GM18951 (cell line): ENCODE measurements at regions not wholly inside any gene's neighbourhood (a gene's known extent, or its start where the extent isn't known, plus 50 kb on each side); places are given as distances from the start of the nearest gene placed in this dataset.
"Not testable (repeated sequence)": the region's sequence is repeated elsewhere in the genome, so short reads cannot be mapped to it uniquely, and the experiment has no call there.

Experiments
- POLR2A ChIP-seq: IDR thresholded peaks from 4 replicates; pipeline ENCODE4 v1.6.1; 2011; ENCODE audit warnings: mild to moderate bottlenecking; ENCODE audit not compliant: insufficient read length, insufficient read depth; ENCODE audit errors: extremely low read depth
- in situ Hi-C: fragments of 300-500 bp; cut with MboI; formaldehyde crosslinking; loops from one replicate; pipeline ENCODE4 v1.12.0; 2022; ENCODE audit warnings: low sequenced_read_pairs, mixed read lengths, inconsistent platforms; ENCODE audit not compliant: unreplicated experiment

- in situ Hi-C loops: no loop called here
- TF ChIP-seq POLR2A: no peak
Observed at GRCh38 chr15:24318981-24319380, 356.6 kb upstream of the NPAP1 start.

GRCh38 chr15:24324096-24324495, 351.5 kb upstream of the NPAP1 start:
- in situ Hi-C loops: loop anchor here (10.0 kb wide), 1 partner anchor 211 kb away; no protein-coding TSS in a partner anchor

DNA sequence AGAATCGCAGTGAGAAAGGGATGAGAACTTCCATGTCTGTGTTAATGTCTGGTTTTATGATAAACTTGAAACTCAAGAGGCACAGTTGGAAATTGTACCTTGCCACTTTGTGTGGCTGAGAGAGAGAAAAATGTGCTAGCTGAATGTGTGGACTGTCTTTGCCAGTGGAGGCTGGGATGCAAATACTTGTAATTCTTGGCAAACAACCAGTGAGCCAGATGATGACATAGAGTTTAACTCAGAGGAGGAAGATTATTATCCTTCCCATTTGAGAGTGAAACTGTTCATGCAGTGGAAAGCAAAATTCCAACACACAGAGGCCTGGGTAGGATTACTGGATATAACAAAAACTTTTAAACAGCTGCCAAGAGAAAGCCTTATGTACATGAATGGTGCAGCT, 349.1 kb upstream of the NPAP1 start:
- in situ Hi-C loops: loop anchor here (10.0 kb wide), 1 partner anchor 208 kb away; no protein-coding TSS in a partner anchor

DNA sequence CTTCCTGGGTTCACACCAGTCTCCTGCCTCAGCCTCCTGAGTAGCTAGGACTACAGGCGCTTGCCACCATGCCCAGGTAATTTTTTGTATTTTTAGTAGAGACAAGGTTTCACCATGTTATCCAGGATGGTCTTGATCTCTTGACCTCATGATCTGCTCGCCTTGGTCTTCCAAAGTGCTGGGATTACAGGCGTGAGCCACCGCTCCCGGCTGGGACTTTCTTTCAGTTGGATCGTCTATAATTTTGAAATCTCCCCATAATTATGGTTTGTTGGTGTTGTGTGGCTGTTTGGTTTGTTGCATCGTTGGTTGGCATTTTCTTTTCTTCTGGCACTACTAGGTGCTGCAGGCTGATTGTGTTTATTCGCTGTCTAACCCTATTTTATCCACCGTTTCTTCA, 343.6 kb upstream of the NPAP1 start:
- in situ Hi-C loops: not testable (repeated sequence)

DNA sequence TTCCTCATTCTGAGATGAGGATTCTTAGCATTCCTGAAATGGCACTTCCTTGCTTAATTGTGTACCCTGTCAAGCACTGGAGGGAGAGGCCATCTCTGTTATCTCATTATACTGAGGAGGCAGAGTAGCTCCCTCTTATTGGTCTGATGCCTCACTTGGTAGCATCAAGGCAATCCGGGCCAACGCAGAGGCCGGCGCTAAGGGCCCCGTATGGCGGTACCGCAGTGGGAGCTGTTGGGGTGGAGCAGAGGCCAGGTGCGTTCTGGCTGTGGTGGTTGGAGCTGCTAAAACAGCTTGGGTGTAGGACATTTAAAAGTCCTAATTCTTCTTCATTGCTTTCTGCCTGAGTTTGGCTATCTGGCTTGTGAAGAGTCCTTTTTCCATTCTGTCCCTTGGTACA, 333.7 kb upstream of the NPAP1 start:
- in situ Hi-C loops: not testable (repeated sequence)

DNA sequence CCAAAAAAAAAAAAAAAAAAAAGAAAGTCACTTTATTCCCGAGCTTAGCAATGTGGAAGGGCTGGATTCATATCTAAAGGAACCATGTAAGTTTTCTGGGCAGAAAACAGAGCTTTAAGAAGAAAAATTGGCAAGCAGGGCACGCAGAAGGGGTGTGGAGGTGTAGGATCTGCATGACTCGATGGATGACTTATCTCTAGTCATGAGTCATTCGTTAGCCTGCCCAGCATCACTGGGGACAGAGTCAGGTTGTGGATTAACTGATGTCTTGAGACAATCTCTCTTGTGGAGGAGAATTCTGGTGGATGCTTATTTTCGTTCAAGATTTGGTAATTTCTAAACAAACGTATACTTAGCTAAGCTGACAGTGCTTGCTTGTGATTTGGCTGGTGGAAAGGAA, 322.8 kb upstream of the NPAP1 start:
- in situ Hi-C loops: not testable (repeated sequence)

- in situ Hi-C loops: not testable (repeated sequence)
Observed at GRCh38 chr15:24381103-24381502, 294.5 kb upstream of the NPAP1 start.

- in situ Hi-C loops: not testable (repeated sequence)
Observed at GRCh38 chr15:24385258-24385657, 290.3 kb upstream of the NPAP1 start.

DNA sequence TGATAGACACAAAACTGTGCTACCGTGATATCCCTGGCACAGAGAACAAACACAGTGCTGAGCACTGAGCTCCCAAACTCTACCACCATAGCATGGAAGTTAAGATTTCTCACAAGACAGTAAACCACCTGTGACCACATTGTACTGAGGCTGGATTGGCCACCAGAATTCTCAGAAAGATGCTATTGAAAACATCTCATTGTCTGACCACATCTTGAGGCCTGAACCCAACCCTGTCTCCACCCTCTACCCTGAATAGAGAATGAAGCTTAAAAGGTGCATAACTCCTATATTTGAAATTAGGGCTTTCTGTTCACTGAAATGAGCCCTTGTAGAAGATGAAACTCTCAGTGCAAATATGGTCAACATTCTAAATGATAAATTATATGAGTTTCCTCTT, 281.3 kb upstream of the NPAP1 start:
- no peak for TF ChIP-seq POLR2A
- in situ Hi-C loops: no loop called here

GRCh38 chr15:24412649-24413048, 262.9 kb upstream of the NPAP1 start:
- in situ Hi-C loops: not testable (repeated sequence)

GRCh38 chr15:24426286-24427054, 249.1 kb upstream of the NPAP1 start:
- in situ Hi-C loops: not testable (repeated sequence)

- in situ Hi-C loops: not testable (repeated sequence)
Observed at GRCh38 chr15:24427055-24427400, 248.5 kb upstream of the NPAP1 start.

- in situ Hi-C loops: not testable (repeated sequence)
Observed at GRCh38 chr15:24435075-24435820, 240.3 kb upstream of the NPAP1 start.

DNA sequence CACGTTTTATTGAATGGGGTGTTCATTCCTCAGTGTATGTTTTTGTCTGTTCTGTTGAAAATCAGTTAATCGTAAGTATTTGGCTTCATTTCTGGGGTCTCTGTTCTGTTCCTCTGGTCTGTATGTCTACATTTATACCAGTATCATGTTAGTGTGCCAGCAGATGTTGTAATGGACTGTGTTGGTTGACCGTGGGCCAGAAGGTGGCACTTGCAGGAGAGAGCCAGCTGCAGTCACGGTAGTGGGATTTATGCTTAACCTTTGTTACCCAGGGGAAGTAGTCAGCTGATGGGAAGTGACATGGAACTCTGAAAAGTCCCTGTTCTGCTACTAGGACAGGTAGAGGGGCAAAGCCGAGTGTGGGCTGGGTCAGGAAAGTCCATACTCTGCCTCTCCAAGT, 238.3 kb upstream of the NPAP1 start:
- in situ Hi-C loops: not testable (repeated sequence)

GRCh38 chr15:24437735-24438134, 237.8 kb upstream of the NPAP1 start:
- in situ Hi-C loops: not testable (repeated sequence)

GRCh38 chr15:24477107-24478025, 198.2 kb upstream of the NPAP1 start:
- in situ Hi-C loops: not testable (repeated sequence)

DNA sequence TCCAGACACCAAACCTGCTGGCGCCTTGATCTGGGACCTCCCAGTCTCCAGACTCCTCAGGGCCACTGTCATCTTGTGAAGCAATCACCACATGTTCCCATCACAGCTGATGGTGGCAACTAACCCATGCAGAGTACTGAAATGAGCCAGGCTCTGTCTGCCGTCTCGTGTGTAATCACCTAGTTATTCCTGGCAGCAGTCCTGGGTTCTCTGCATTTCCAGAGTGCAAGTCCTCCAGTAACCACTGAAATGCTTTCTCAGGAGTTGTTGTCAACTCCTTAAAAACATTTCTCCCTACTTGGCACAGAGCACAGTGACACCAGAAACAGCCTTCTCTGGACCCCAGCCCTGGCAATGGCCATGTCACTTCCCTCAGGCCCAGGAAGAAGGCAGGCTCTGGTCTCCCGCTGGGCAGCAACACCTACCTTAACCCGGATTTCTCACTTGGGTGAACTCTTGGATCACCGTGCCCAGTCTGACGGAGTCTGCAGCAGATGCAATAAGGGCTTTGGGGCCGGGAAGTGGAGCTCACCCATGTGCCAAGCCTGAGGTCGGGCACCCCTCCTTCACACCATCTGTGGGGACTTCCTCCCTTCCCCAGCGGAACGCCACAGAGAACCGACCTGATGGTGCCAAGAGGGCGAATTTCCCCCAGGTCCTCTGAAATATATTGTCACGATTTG, 189.5 kb upstream of the NPAP1 start:
- in situ Hi-C loops: not testable (repeated sequence)

- in situ Hi-C loops: not testable (repeated sequence)
Observed at GRCh38 chr15:24488164-24488907, 187.2 kb upstream of the NPAP1 start.

DNA sequence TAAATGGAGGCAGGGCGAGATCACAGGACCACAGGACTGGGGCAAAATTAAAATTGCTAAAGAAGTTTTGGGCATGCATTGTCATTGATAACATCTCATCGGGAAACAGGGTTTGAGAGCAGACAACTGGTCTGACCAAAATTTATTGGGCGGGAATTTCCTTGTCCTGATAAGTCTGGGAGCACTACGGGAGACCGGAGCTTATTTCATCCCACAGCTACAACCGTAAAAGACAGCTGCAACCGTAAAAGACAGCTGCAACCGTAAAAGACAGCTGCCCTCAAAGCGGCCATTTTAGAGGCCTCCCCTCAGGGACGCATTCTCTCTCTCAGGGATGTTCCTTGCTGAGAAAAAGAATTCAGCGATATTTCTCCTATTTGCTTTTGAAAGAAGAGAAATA, 170.4 kb upstream of the NPAP1 start:
- in situ Hi-C loops: not testable (repeated sequence)
